PC-9 (cell line): ENCODE measurements at regions not wholly inside any gene's neighbourhood (a gene's known extent, or its start where the extent isn't known, plus 50 kb on each side); places are given as distances from the start of the nearest gene placed in this dataset.

Experiments
- EZH2 ChIP-seq: fragments of 200-600 bp; sonication (generic); IDR thresholded peaks from 2 replicates; pipeline ENCODE4 v1.8.0; 2017; ENCODE audit warnings: antibody characterized with exemption, low read depth
- TF ChIP-seq, protein P1 (sequence below): fragments of 200-600 bp; sonication (generic); conservative IDR thresholded peaks from 2 replicates; pipeline ENCODE4 v1.6.1; 2017; ENCODE audit warnings: mixed run types, antibody characterized with exemption, mild to moderate bottlenecking, moderate library complexity

DNA sequence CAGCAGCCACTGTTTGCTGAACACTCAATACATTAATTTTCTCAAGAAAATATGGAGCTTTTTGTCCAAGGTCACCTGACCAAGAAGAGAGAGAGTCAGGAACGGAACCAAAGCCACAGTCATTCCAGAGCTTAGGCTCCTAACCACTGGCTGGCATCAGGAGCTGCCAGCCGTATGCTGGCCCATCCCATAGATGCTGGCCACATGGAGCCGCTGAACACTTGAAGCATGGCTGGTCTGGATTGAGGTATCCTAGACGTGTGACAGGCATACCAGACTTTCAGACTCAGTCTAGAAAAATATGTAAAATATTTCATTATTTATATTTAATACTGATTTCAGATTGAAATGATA lies 458.7 kb downstream of the MATN1 start:
- TF ChIP-seq, protein P1, sequence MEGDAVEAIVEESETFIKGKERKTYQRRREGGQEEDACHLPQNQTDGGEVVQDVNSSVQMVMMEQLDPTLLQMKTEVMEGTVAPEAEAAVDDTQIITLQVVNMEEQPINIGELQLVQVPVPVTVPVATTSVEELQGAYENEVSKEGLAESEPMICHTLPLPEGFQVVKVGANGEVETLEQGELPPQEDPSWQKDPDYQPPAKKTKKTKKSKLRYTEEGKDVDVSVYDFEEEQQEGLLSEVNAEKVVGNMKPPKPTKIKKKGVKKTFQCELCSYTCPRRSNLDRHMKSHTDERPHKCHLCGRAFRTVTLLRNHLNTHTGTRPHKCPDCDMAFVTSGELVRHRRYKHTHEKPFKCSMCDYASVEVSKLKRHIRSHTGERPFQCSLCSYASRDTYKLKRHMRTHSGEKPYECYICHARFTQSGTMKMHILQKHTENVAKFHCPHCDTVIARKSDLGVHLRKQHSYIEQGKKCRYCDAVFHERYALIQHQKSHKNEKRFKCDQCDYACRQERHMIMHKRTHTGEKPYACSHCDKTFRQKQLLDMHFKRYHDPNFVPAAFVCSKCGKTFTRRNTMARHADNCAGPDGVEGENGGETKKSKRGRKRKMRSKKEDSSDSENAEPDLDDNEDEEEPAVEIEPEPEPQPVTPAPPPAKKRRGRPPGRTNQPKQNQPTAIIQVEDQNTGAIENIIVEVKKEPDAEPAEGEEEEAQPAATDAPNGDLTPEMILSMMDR = no peak
- no peak for TF ChIP-seq EZH2
